ENCODE measurements at regions not wholly inside any gene's neighbourhood (a gene's known extent, or its start where the extent isn't known, plus 50 kb on each side); places are given as distances from the start of the nearest gene placed in this dataset.

GRCh38 chr14:28877923-28878322 lies 111.3 kb downstream of the FOXG1 start:
- H3K27me3 Mint-ChIP-seq, result no peaks in the 10 kb centered on the region
- no peaks in the 10 kb centered on the region for H3K27me3 ChIP-seq (ENCODE audit: control insufficient read depth in 1 of 2, insufficient read depth in 2 of 2, low read length in 2 of 2)
- no peak overlapping the region for H3K27ac Mint-ChIP-seq
- H3K36me3 ChIP-seq (ENCODE audit: insufficient read depth, low read length), result no peaks in the 10 kb centered on the region
- DNase-seq (no peak), ATAC-seq (ENCODE audit: poor library complexity) (no peak)
- peaks cover 0 to 5% of the 10 kb centered on the region in 2 experiments for H3K9me3 ChIP-seq (ENCODE audit: control insufficient read depth in 1 of 2, insufficient read depth in 1 of 2, low read length in 2 of 2)
- no peak overlapping the region for H3K27ac ChIP-seq (ENCODE audit: low read depth in 1 of 2, low read length in 2 of 2)
- H3K9me3 Mint-ChIP-seq, result peaks cover 4% of the 10 kb centered on the region
- no peak for TF ChIP-seq CTCF (IDR thresholded peaks at IDR 0.05)
- POLR2A ChIA-PET, result no interaction called here
- no peaks in the 10 kb centered on the region for H3K4me1 Mint-ChIP-seq (ENCODE audit: low read depth)
- intact Hi-C loops (cut with DNase I, micrococcal nuclease), result no loop called here
- no peaks in the 10 kb centered on the region for H3K4me1 ChIP-seq (ENCODE audit: insufficient read depth, low read length)
- no peak overlapping the region for H3K4me3 ChIP-seq (ENCODE audit: low read length)
- no peaks in the 10 kb centered on the region for H3K36me3 Mint-ChIP-seq (ENCODE audit: low read depth)
- H3K4me3 Mint-ChIP-seq, result no peak overlapping the region
- CTCF ChIA-PET, result no interaction called here

- intact Hi-C loops (cut with DNase I, micrococcal nuclease), result no loop called here
Measured at GRCh38 chr14:28879573-28879996, 113.0 kb downstream of the FOXG1 start.

GRCh38 chr14:28886940-28887339 lies 120.4 kb downstream of the FOXG1 start:
- no peaks in the 10 kb centered on the region for H3K4me1 ChIP-seq (ENCODE audit: insufficient read depth, low read length)
- no peak overlapping the region for H3K27ac Mint-ChIP-seq
- H3K36me3 Mint-ChIP-seq (ENCODE audit: low read depth), result no peaks in the 10 kb centered on the region
- TF ChIP-seq CTCF (IDR thresholded peaks at IDR 0.05), result no peak
- H3K9me3 ChIP-seq (ENCODE audit: control insufficient read depth in 1 of 2, insufficient read depth in 1 of 2, low read length in 2 of 2), result peaks cover 4 to 8% of the 10 kb centered on the region in 2 experiments
- no peaks in the 10 kb centered on the region for H3K27me3 Mint-ChIP-seq
- POLR2A ChIA-PET, result no interaction called here
- no peaks in the 10 kb centered on the region for H3K36me3 ChIP-seq (ENCODE audit: insufficient read depth, low read length)
- CTCF ChIA-PET, result no interaction called here
- ATAC-seq (ENCODE audit: poor library complexity) (no peak), DNase-seq (no peak)
- H3K27me3 ChIP-seq (ENCODE audit: control insufficient read depth in 1 of 2, insufficient read depth in 2 of 2, low read length in 2 of 2), result no peaks in the 10 kb centered on the region
- no peak overlapping the region for H3K4me3 Mint-ChIP-seq
- H3K4me3 ChIP-seq (ENCODE audit: low read length), result no peak overlapping the region
- intact Hi-C loops (cut with DNase I, micrococcal nuclease), result no loop called here
- H3K4me1 Mint-ChIP-seq (ENCODE audit: low read depth), result no peaks in the 10 kb centered on the region
- H3K27ac ChIP-seq (ENCODE audit: low read depth in 1 of 2, low read length in 2 of 2), result no peak overlapping the region
- H3K9me3 Mint-ChIP-seq, result peaks cover 8% of the 10 kb centered on the region

More at GRCh38 chr14:28879573-28879996, 113.0 kb downstream of the FOXG1 start:
- ATAC-seq (ENCODE audit: poor library complexity), result no peak
- DNase-seq, result no peak
- no peaks in the 10 kb centered on the region for H3K36me3 ChIP-seq (ENCODE audit: insufficient read depth, low read length)
- Mint-ChIP-seq H3K27me3 (no peaks in the 10 kb centered on the region), H3K9me3 (peaks cover 4% of the 10 kb centered on the region), H3K4me3 (no peak overlapping the region), H3K4me1 (ENCODE audit: low read depth) (no peaks in the 10 kb centered on the region), H3K27ac (no peak overlapping the region), H3K36me3 (ENCODE audit: low read depth) (no peaks in the 10 kb centered on the region)
- H3K27me3 ChIP-seq (ENCODE audit: control insufficient read depth in 1 of 2, insufficient read depth in 2 of 2, low read length in 2 of 2), result no peaks in the 10 kb centered on the region
- H3K27ac ChIP-seq (ENCODE audit: low read depth in 1 of 2, low read length in 2 of 2), result no peak overlapping the region
- H3K4me1 ChIP-seq (ENCODE audit: insufficient read depth, low read length), result no peaks in the 10 kb centered on the region
- no peak for TF ChIP-seq CTCF (IDR thresholded peaks at IDR 0.05)
- CTCF ChIA-PET, result no interaction called here
- no peak overlapping the region for H3K4me3 ChIP-seq (ENCODE audit: low read length)
- H3K9me3 ChIP-seq (ENCODE audit: control insufficient read depth in 1 of 2, insufficient read depth in 1 of 2, low read length in 2 of 2), result peaks cover 0 to 4% of the 10 kb centered on the region in 2 experiments
- POLR2A ChIA-PET, result no interaction called here
